Endothelial cell of umbilical vein (primary cell): ENCODE measurements at regions not wholly inside any gene's neighbourhood (a gene's known extent, or its start where the extent isn't known, plus 50 kb on each side); places are given as distances from the start of the nearest gene placed in this dataset.

Experiments
- BruUV-seq: library from RNA; stranded (reverse); fragments of 400-500 nt; replicated peaks from 2 replicates; lab custom pipeline; 2021; lab: Mats Ljungman, UMichigan
- CTCF ChIA-PET: fragments of 300-600, 350-600 bp; sonication (Branson Sonifier 250); formaldehyde crosslinking; loops from one replicate; lab custom pipeline; 2021; ENCODE audit warnings: antibody characterized with exemption, inconsistent platforms; lab: Charles Lee
- POLR2A ChIA-PET: fragments of 300-600, 350-600 bp; sonication (Branson Sonifier 250); formaldehyde crosslinking; loops from one replicate; lab custom pipeline; 2021; ENCODE audit warnings: antibody characterized with exemption, inconsistent platforms; lab: Charles Lee
- DNase-seq: peaks from one replicate; pipeline ENCODE4 v3.0.0-alpha.2; 2011; ENCODE audit warnings: low read depth, low spot score
- FAIRE-seq: peaks from 2 replicates; lab custom pipeline; 2011; peaks lifted over from hg19 to GRCh38; lab: Jason Lieb, UNC
- H2AFZ ChIP-seq: 2 replicates; pipeline ENCODE4 v1.6.0; 2012; ENCODE audit warnings: low read depth, low read length, control low read depth, inconsistent platforms
- H3K27ac ChIP-seq: 2 replicates; pipeline ENCODE4 v1.5.1; 2011; ENCODE audit warnings: low read depth, mild to moderate bottlenecking, control low read depth, low read length, moderate library complexity; ENCODE audit not compliant: insufficient read depth
- H3K27me3 ChIP-seq, 2 experiments: 2 replicates each; pipeline versions ENCODE4 v1.6.0 to v1.6.1; 2011; ENCODE audit warnings: low read length in 2 of 2, mixed read lengths in 1 of 2; ENCODE audit not compliant: control insufficient read depth in 2 of 2, insufficient read depth in 2 of 2
- H3K36me3 ChIP-seq, 2 experiments: 2 replicates in 1 of 2; 3 replicates in 1 of 2; pipeline ENCODE4 v1.5.1; 2011; ENCODE audit warnings: low read length in 2 of 2, mild to moderate bottlenecking in 1 of 2, moderate library complexity in 1 of 2; ENCODE audit not compliant: control insufficient read depth in 2 of 2, insufficient read depth in 2 of 2; ENCODE audit errors: extremely low read depth in 1 of 2
- H3K4me1 ChIP-seq: 3 replicates; pipeline ENCODE4 v1.5.1; 2011; ENCODE audit warnings: mild to moderate bottlenecking, low read length; ENCODE audit not compliant: control insufficient read depth, insufficient read depth; ENCODE audit errors: extremely low read depth
- H3K4me2 ChIP-seq: 2 replicates; pipeline ENCODE4 v1.6.1; 2011; ENCODE audit warnings: low read length, control low read depth, mixed read lengths; ENCODE audit not compliant: insufficient read depth
- H3K4me3 ChIP-seq, 3 experiments: fragments of 200-600 bp in 1 of 3; sonication (generic), shearing (Covaris generic) in 1 of 3; replicated peaks in 1 of 3; 2 replicates each; pipeline ENCODE4 v1.5.1; 2011 to 2016; ENCODE audit warnings: control low read depth in 3 of 3, low read length in 3 of 3, mild to moderate bottlenecking in 2 of 3, inconsistent platforms in 1 of 3, low read depth in 1 of 3, moderate library complexity in 1 of 3; ENCODE audit not compliant: insufficient read depth in 1 of 3
- H3K79me2 ChIP-seq: 2 replicates; pipeline ENCODE4 v1.6.0; 2012; ENCODE audit warnings: low read length, inconsistent platforms; ENCODE audit not compliant: control insufficient read depth, insufficient read depth
- H3K9ac ChIP-seq: replicated peaks from 2 replicates; pipeline ENCODE3; 2011; ENCODE audit warnings: low read length, control low read depth; ENCODE audit not compliant: insufficient read depth; ENCODE audit errors: extremely low read depth
- H3K9me1 ChIP-seq: replicated peaks from 3 replicates; pipeline ENCODE4 v1.6.0; 2011; ENCODE audit warnings: mild to moderate bottlenecking, low read length; ENCODE audit not compliant: control insufficient read depth, insufficient read depth; ENCODE audit errors: extremely low read depth
- H3K9me3 ChIP-seq: replicated peaks from 2 replicates; pipeline ENCODE4 v1.5.1; 2012; ENCODE audit warnings: low read length, inconsistent platforms; ENCODE audit not compliant: control insufficient read depth, insufficient read depth
- H4K20me1 ChIP-seq: replicated peaks from 2 replicates; pipeline ENCODE3; 2011; ENCODE audit warnings: mild to moderate bottlenecking, low read length; ENCODE audit not compliant: control insufficient read depth, insufficient read depth; ENCODE audit errors: extremely low read depth
- EZH2 ChIP-seq: IDR thresholded peaks from 2 replicates; pipeline ENCODE4 v1.6.1; 2012; ENCODE audit warnings: borderline replicate concordance, low read depth, mild to moderate bottlenecking, moderate library complexity, low read length, inconsistent platforms; ENCODE audit not compliant: severe bottlenecking
- FOS ChIP-seq: IDR thresholded peaks from 2 replicates; pipeline ENCODE4 v1.6.1; 2011; ENCODE audit warnings: mild to moderate bottlenecking, low read length, moderate library complexity, borderline replicate concordance; ENCODE audit not compliant: insufficient read depth
- GATA2 ChIP-seq: IDR thresholded peaks from 2 replicates; pipeline ENCODE4 v1.7.0; 2011; ENCODE audit warnings: low read depth, mild to moderate bottlenecking, moderate library complexity, mixed read lengths, low read length; ENCODE audit not compliant: insufficient read length, insufficient read depth
- JUN ChIP-seq: IDR thresholded peaks from 2 replicates; pipeline ENCODE4 v1.6.1; 2011; ENCODE audit warnings: borderline replicate concordance, low read depth; ENCODE audit not compliant: insufficient read length, insufficient read depth
- MAX ChIP-seq: IDR thresholded peaks from 2 replicates; pipeline ENCODE4 v1.6.1; 2011; ENCODE audit not compliant: insufficient read depth, insufficient read length
- MYC ChIP-seq: IDR thresholded peaks from one replicate; pipeline ENCODE4 v1.6.1; 2011; ENCODE audit warnings: mild to moderate bottlenecking, low read depth, low read length
- POLR2A ChIP-seq: IDR thresholded peaks from 2 replicates; pipeline ENCODE4 v1.6.1; 2012; ENCODE audit warnings: low read depth, mild to moderate bottlenecking, control low read depth, low read length
- POLR2AphosphoS5 ChIP-seq: IDR thresholded peaks from 2 replicates; pipeline ENCODE4 v1.6.1; 2012; ENCODE audit warnings: low read depth, mild to moderate bottlenecking, control low read depth, low read length, moderate library complexity; ENCODE audit not compliant: insufficient read depth
- dilution Hi-C: fragments of 300-500 bp; cut with MboI; formaldehyde crosslinking; loops from one replicate; pipeline ENCODE4 v1.15.0; 2019; ENCODE audit warnings: low sequenced_read_pairs; ENCODE audit not compliant: extremely low pct_ligation_motif_present
- intact Hi-C: fragments of 100-400 bp; cut with micrococcal nuclease; formaldehyde crosslinking; loops from one replicate; pipeline ENCODE4 v1.10.0; 2022
- TF ChIP-seq, protein P1 (sequence below), 2 donors: IDR thresholded peaks; 1 replicate in 1 of 2; 2 replicates in 1 of 2; pipeline ENCODE4 v1.5.1; 2011; ENCODE audit warnings: low read length in 2 of 2, mild to moderate bottlenecking in 2 of 2, moderate library complexity in 2 of 2, control low read depth in 1 of 2, inconsistent platforms in 1 of 2, low read depth in 1 of 2; ENCODE audit not compliant: insufficient read depth in 1 of 2; ENCODE audit errors: extremely low read depth in 1 of 2

GRCh38 chr10:84587789-84588188 is 259.4 kb downstream of the CCSER2 start:
- TF ChIP-seq POLR2AphosphoS5 (no peak), GATA2 (no peak), EZH2 (no peak), JUN (no peak), POLR2A (no peak)
- TF ChIP-seq, protein P1, sequence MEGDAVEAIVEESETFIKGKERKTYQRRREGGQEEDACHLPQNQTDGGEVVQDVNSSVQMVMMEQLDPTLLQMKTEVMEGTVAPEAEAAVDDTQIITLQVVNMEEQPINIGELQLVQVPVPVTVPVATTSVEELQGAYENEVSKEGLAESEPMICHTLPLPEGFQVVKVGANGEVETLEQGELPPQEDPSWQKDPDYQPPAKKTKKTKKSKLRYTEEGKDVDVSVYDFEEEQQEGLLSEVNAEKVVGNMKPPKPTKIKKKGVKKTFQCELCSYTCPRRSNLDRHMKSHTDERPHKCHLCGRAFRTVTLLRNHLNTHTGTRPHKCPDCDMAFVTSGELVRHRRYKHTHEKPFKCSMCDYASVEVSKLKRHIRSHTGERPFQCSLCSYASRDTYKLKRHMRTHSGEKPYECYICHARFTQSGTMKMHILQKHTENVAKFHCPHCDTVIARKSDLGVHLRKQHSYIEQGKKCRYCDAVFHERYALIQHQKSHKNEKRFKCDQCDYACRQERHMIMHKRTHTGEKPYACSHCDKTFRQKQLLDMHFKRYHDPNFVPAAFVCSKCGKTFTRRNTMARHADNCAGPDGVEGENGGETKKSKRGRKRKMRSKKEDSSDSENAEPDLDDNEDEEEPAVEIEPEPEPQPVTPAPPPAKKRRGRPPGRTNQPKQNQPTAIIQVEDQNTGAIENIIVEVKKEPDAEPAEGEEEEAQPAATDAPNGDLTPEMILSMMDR (IDR thresholded peaks at IDR 0.05; ENCODE audit: extremely low read depth in 1 of 2, insufficient read depth in 1 of 2, low read depth in 1 of 2, low read length in 2 of 2): no peak
- Histone ChIP-seq H3K4me2 (no peak overlapping the region), H3K9me1 (no peaks in the 10 kb centered on the region), H2AFZ (no peak overlapping the region), H3K36me3 (no peaks in the 10 kb centered on the region), H3K4me1 (no peaks in the 10 kb centered on the region), H3K27ac (no peak overlapping the region), H4K20me1 (no peaks in the 10 kb centered on the region), H3K27me3 (no peaks in the 10 kb centered on the region), H3K4me3 (no peak overlapping the region), H3K9ac (no peak overlapping the region), H3K79me2 (no peaks in the 10 kb centered on the region), H3K9me3 (no peaks in the 10 kb centered on the region)
- no TSS peak for BruUV-seq
- ChIA-PET CTCF (interaction anchor here (1.5 kb wide), 1 partner anchor 48 kb away, joined by 3 read pairs; no protein-coding TSS in a partner anchor), POLR2A (no interaction called here)
- dilution Hi-C loops (no loop called here), intact Hi-C loops (no loop called here)
- no peak for FAIRE-seq
- DNase-seq: no peak

- TF ChIP-seq MAX: no peak
- no peak for TF ChIP-seq EZH2
- no peak for TF ChIP-seq JUN
- no peak for TF ChIP-seq POLR2AphosphoS5
- TF ChIP-seq POLR2A: no peak
- no peak for TF ChIP-seq FOS
- TF ChIP-seq, protein P1 (IDR thresholded peaks at IDR 0.05; ENCODE audit: extremely low read depth in 1 of 2, insufficient read depth in 1 of 2, low read depth in 1 of 2, low read length in 2 of 2): no peak
- no peak for TF ChIP-seq GATA2
- no peak for TF ChIP-seq MYC
- Histone ChIP-seq H3K4me2 (no peak overlapping the region), H3K36me3 (no peaks in the 10 kb centered on the region), H3K9me1 (no peaks in the 10 kb centered on the region), H3K79me2 (no peaks in the 10 kb centered on the region), H3K9me3 (no peaks in the 10 kb centered on the region), H3K4me3 (no peak overlapping the region), H3K9ac (no peak overlapping the region), H3K27me3 (no peaks in the 10 kb centered on the region), H3K27ac (no peak overlapping the region), H3K4me1 (no peaks in the 10 kb centered on the region), H2AFZ (no peak overlapping the region), H4K20me1 (no peaks in the 10 kb centered on the region)
- dilution Hi-C loops: no loop called here
- no peak for FAIRE-seq
- DNase-seq: no peak
- intact Hi-C loops: no loop called here
- CTCF ChIA-PET: no interaction called here
- BruUV-seq: no TSS peak
- POLR2A ChIA-PET: no interaction called here
Measured at GRCh38 chr10:84588426-84588825, 260.0 kb downstream of the CCSER2 start.
